AG04450 (cell line): ENCODE measurements at regions not wholly inside any gene's neighbourhood (a gene's known extent, or its start where the extent isn't known, plus 50 kb on each side); places are given as distances from the start of the nearest gene placed in this dataset.

ENCODE experiments used
- CTCF ChIA-PET: fragments of 300-600, 350-600 bp; formaldehyde crosslinking; extraction: SDS; loops from one replicate; lab custom pipeline; 2022; ENCODE audit warnings: antibody characterized with exemption, inconsistent platforms; lab: Charles Lee
- POLR2A ChIA-PET: fragments of 350-600 bp; formaldehyde crosslinking; extraction: SDS; loops from one replicate; lab custom pipeline; 2021; ENCODE audit warnings: antibody characterized with exemption, inconsistent platforms; lab: Yijun Ruan, JAX
- DNase-seq: peaks from one replicate; pipeline ENCODE4 v3.0.0-alpha.2; 2011; ENCODE audit warnings: low read depth, low spot score
- H3K27ac ChIP-seq: one replicate; pipeline ENCODE4 v1.5.1; 2012; ENCODE audit warnings: low read depth, low read length, control low read depth
- H3K27me3 ChIP-seq: one replicate; pipeline ENCODE4 v1.6.0; 2012; ENCODE audit warnings: low read length; ENCODE audit not compliant: control insufficient read depth, insufficient read depth
- H3K4me3 ChIP-seq: 2 replicates; pipeline ENCODE4 v1.5.1; 2011; ENCODE audit warnings: mild to moderate bottlenecking, low read depth, low read length, control low read depth
- H3K9me3 ChIP-seq: 2 replicates; pipeline ENCODE4 v1.5.1; 2012; ENCODE audit warnings: low read length; ENCODE audit not compliant: control insufficient read depth, insufficient read depth
- TF ChIP-seq, protein P1 (sequence below): IDR thresholded peaks from 2 replicates; pipeline ENCODE4 v1.5.1; 2011; ENCODE audit warnings: low read depth, low read length, control low read depth, inconsistent platforms

- no peaks in the 10 kb centered on the region for H3K27me3 ChIP-seq
- no peaks in the 10 kb centered on the region for H3K9me3 ChIP-seq
- H3K27ac ChIP-seq = no peak overlapping the region
- TF ChIP-seq, protein P1, sequence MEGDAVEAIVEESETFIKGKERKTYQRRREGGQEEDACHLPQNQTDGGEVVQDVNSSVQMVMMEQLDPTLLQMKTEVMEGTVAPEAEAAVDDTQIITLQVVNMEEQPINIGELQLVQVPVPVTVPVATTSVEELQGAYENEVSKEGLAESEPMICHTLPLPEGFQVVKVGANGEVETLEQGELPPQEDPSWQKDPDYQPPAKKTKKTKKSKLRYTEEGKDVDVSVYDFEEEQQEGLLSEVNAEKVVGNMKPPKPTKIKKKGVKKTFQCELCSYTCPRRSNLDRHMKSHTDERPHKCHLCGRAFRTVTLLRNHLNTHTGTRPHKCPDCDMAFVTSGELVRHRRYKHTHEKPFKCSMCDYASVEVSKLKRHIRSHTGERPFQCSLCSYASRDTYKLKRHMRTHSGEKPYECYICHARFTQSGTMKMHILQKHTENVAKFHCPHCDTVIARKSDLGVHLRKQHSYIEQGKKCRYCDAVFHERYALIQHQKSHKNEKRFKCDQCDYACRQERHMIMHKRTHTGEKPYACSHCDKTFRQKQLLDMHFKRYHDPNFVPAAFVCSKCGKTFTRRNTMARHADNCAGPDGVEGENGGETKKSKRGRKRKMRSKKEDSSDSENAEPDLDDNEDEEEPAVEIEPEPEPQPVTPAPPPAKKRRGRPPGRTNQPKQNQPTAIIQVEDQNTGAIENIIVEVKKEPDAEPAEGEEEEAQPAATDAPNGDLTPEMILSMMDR = no peak
- POLR2A ChIA-PET = no interaction called here
- no peak overlapping the region for H3K4me3 ChIP-seq
- no peak for DNase-seq
- CTCF ChIA-PET = interaction anchor here (0.6 kb wide), 1 partner anchor 39 kb away, joined by 3 read pairs; no protein-coding TSS in a partner anchor
Observed at GRCh38 chr20:10724449-10725173, 50.8 kb upstream of the JAG1 start.

DNA sequence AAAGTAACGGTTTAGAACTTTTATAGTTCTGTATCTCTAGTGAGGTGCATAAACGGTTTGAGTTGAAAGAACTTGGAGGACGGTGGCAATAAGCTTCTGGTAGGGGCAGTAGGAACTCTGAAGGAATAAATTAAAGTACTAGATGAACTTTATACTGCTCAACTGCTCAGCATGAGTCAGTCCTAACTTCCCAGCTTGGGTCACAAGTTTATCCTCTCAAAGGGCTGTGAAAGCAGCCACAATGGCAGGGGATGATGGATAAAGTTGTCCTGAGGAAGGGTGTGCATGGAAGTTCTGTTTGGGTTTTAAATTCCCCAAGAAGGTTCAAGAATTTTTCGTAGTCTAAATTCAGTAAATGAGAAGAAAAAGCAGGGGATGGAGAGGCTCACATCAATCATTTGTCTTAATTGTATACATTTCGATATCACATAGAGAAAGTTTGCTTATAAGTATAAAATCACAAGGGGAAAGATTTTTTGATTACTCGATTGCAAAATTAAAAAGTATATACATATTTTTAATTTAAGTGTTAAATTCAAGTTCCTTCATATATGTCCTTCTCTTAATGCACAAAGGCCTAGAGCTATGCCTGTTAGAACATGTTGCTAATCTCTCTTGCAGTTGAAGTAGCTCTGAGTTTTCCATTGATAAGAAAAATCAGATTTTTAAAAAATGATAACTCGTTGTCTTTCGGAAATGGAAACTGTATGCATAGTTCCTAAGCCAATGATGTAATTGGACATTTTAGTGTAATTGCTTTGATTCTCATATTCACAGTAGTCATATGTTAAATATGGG, 55.3 kb upstream of the JAG1 start:
- Histone ChIP-seq H3K9me3 (no peaks in the 10 kb centered on the region), H3K27me3 (no peaks in the 10 kb centered on the region), H3K4me3 (no peak overlapping the region), H3K27ac (peak overlapping the region; percentile 1)
- POLR2A ChIA-PET = no interaction called here
- no peak for DNase-seq
- CTCF ChIA-PET = no interaction called here
- TF ChIP-seq, protein P1 = no peak

- H3K27me3 ChIP-seq = no peaks in the 10 kb centered on the region
- DNase-seq = no peak
- CTCF ChIA-PET = no interaction called here
- H3K27ac ChIP-seq = no peak overlapping the region
- no peaks in the 10 kb centered on the region for H3K9me3 ChIP-seq
- H3K4me3 ChIP-seq = no peak overlapping the region
- POLR2A ChIA-PET = no interaction called here
- TF ChIP-seq, protein P1 = no peak
Observed at GRCh38 chr20:10729785-10730184, 56.0 kb upstream of the JAG1 start.

DNA sequence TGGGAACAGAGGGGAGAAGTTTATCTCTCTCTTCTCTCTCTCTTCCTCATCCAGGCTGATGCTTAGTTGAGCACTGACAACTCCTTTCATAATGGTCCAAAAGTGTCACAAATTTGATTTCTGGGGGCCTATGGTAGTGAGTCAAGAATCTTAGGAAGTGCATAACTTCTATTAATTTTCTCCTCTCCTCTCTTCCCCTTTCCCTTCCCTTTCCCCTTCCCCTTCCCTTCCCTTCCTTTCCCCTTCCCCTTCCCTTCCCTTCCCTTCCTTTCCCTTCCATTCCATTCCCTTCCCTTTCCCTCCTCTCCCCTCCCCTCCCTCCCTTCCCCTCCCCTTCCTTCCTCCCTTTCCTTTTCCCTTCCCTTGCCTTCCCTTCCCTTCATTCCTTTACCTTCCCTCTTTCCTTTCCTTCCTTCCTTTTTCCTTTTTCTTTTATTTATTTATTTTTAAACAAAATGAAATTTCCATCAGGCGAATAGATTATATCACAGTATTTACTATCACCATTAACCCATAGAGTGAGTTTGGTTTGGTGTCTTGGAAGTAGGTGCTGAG, 56.9 kb upstream of the JAG1 start:
- Histone ChIP-seq H3K9me3 (no peaks in the 10 kb centered on the region), H3K27ac (no peak overlapping the region), H3K4me3 (no peak overlapping the region), H3K27me3 (no peaks in the 10 kb centered on the region)
- no peak for DNase-seq
- TF ChIP-seq, protein P1 = no peak
- CTCF ChIA-PET = interaction anchor here (0.6 kb wide), 1 partner anchor 433 kb away, joined by 6 read pairs; no protein-coding TSS in a partner anchor
- POLR2A ChIA-PET = no interaction called here
